Mesothelial cell of epicardium (in vitro differentiated cells): ENCODE measurements at regions not wholly inside any gene's neighbourhood (a gene's known extent, or its start where the extent isn't known, plus 50 kb on each side); places are given as distances from the start of the nearest gene placed in this dataset.
"Not testable (repeated sequence)": the region's sequence is repeated elsewhere in the genome, so short reads cannot be mapped to it uniquely, and the experiment has no call there.

Experiments
- DNase-seq, 2 experiments: peaks; one replicate each; pipeline ENCODE4 v3.0.0; 2021; ENCODE audit warnings: low spot score in 2 of 2; ENCODE audit not compliant: unreplicated experiment in 2 of 2
- H3K27ac Mint-ChIP-seq: 2 replicates; pipeline ENCODE4 v1.8.0; 2021; ENCODE audit warnings: mixed read lengths
- H3K27me3 Mint-ChIP-seq: 2 replicates; pipeline ENCODE4 v1.8.0; 2021; ENCODE audit warnings: low read depth, mixed read lengths
- H3K36me3 Mint-ChIP-seq: 2 replicates; pipeline ENCODE4 v1.8.0; 2021; ENCODE audit warnings: mixed read lengths
- H3K4me1 Mint-ChIP-seq: 2 replicates; pipeline ENCODE4 v1.8.0; 2021; ENCODE audit warnings: mixed read lengths
- H3K4me3 Mint-ChIP-seq: 2 replicates; pipeline ENCODE4 v1.8.0; 2021; ENCODE audit warnings: mild to moderate bottlenecking, moderate library complexity, mixed read lengths
- H3K9me3 Mint-ChIP-seq: 2 replicates; pipeline ENCODE4 v1.8.0; 2021; ENCODE audit warnings: mixed read lengths
- TF ChIP-seq, protein P1 (sequence below): fragments of 200-600 bp; sonication (generic); IDR thresholded peaks from one replicate; pipeline ENCODE4 v1.5.0; 2021; ENCODE audit warnings: antibody characterized with exemption; ENCODE audit not compliant: unreplicated experiment

DNA sequence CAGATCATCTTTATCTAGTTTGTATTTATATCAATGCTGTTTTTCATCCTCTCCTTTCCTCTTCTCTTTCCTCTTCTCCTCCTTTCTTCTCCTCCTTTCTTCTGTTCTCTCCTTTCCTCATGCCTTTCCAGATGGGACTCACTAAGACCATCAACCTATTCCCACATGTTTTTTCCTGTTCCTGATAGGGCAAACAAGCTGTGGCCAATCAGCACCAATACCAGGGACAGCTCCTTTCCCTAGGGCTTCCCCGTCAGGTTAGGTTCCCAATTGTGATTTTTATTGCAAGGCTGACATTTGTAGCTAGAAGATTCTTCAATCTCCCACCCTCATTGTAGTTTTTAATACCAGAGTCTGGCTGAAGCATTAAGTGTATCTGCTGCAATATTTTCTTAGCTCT lies 76.3 kb upstream of the COL8A1 start:
- no peak for DNase-seq
- no peaks in the 10 kb centered on the region for H3K4me1 Mint-ChIP-seq
- H3K36me3 Mint-ChIP-seq, result no peaks in the 10 kb centered on the region
- no peaks in the 10 kb centered on the region for H3K27me3 Mint-ChIP-seq
- no peak overlapping the region for H3K27ac Mint-ChIP-seq
- no peak overlapping the region for H3K4me3 Mint-ChIP-seq
- peaks cover 32% of the 10 kb centered on the region for H3K9me3 Mint-ChIP-seq
- TF ChIP-seq, protein P1, sequence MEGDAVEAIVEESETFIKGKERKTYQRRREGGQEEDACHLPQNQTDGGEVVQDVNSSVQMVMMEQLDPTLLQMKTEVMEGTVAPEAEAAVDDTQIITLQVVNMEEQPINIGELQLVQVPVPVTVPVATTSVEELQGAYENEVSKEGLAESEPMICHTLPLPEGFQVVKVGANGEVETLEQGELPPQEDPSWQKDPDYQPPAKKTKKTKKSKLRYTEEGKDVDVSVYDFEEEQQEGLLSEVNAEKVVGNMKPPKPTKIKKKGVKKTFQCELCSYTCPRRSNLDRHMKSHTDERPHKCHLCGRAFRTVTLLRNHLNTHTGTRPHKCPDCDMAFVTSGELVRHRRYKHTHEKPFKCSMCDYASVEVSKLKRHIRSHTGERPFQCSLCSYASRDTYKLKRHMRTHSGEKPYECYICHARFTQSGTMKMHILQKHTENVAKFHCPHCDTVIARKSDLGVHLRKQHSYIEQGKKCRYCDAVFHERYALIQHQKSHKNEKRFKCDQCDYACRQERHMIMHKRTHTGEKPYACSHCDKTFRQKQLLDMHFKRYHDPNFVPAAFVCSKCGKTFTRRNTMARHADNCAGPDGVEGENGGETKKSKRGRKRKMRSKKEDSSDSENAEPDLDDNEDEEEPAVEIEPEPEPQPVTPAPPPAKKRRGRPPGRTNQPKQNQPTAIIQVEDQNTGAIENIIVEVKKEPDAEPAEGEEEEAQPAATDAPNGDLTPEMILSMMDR, result no peak

DNA sequence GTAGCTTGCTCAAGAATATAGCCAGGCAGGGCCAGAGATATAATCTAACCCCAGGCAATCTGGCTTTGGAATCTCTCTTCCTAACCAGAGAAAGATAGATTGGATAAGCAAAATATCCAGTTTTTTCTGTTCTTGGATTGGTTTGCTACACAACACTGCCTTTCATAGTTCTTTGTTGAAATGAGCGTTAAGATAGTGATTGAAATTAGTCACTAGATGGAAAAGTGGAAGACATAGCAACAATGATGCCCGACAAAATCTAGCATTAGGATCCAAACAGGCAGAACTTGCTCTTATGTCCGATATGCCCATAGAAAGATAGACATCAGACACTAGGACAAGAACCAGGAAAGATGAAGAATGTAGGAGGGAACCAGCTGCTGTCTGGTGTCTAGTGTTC lies 77.3 kb upstream of the COL8A1 start:
- TF ChIP-seq, protein P1, result no peak
- Mint-ChIP-seq H3K4me3 (no peak overlapping the region), H3K9me3 (peaks cover 29% of the 10 kb centered on the region), H3K27ac (no peak overlapping the region), H3K27me3 (peaks cover 1% of the 10 kb centered on the region), H3K4me1 (no peaks in the 10 kb centered on the region), H3K36me3 (no peaks in the 10 kb centered on the region)
- no peak for DNase-seq

DNA sequence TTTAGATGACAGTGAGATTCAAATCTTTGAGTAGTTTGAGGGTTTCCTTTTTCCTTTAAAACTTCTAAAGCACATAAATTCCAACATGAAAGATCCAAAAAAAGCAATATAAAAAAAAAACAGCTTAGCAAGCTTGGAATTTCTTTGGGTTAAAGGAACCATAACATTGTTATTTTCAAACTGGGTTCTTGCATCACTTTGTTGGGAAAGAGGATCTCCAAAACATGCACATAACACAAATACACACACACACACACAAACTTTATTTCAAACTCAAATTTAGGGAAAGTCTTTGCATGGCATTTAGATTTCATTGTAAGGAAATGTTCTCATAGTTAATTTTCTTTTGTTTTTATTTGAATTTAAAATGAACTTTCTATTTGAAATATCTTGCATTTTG lies 79.2 kb upstream of the COL8A1 start:
- H3K27me3 Mint-ChIP-seq, result peaks cover 6% of the 10 kb centered on the region
- peaks cover 22% of the 10 kb centered on the region for H3K9me3 Mint-ChIP-seq
- no peak overlapping the region for H3K27ac Mint-ChIP-seq
- DNase-seq, result no peak
- TF ChIP-seq, protein P1, result no peak
- no peaks in the 10 kb centered on the region for H3K36me3 Mint-ChIP-seq
- H3K4me1 Mint-ChIP-seq, result no peaks in the 10 kb centered on the region
- no peak overlapping the region for H3K4me3 Mint-ChIP-seq

DNA sequence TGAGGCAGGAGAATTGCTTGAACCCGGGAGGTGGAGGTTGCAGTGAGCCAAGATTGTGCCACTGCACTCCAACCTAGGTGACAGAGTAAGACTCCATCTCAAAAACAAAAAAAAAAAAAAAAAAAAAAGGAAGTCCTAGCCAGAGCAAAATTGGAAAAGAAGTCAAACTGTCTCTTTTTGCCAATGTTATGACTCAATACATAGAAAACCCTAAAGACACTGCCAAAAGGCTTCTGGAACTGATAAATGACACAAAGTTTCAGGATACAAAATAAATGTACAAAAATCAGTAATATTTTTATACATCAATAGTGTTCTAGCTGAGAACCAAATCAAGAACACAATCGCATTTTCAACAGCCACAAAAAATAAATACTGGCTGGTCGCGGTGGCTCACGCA lies 82.5 kb upstream of the COL8A1 start:
- H3K4me3 Mint-ChIP-seq, DNase-seq, H3K36me3 Mint-ChIP-seq, H3K27ac Mint-ChIP-seq, H3K4me1 Mint-ChIP-seq, H3K27me3 Mint-ChIP-seq: not testable (repeated sequence)
- H3K9me3 Mint-ChIP-seq, result peaks cover 18% of the 10 kb centered on the region

DNA sequence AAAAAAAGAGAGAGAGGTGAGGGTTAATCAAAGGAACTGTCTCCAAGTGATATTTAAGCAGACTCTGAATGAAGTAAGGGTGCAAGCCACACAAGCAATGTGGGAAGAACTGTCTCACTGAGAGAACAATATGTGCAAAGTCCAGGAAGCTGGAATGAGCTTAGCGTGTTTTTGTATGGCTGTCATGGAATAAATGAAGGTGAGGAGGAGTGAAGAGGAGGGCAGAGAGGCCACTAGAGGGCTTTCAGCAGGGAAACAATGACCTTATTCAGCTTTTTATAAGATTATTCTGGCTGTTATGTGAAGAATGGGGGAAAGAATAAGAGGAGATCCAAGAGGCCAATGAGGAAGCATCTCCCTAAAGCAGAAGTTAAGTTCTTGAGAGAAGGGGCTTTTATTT lies 86.9 kb upstream of the COL8A1 start:
- Mint-ChIP-seq H3K27ac (no peak overlapping the region), H3K27me3 (peaks cover 8% of the 10 kb centered on the region), H3K4me3 (no peak overlapping the region), H3K9me3 (peaks cover 6% of the 10 kb centered on the region), H3K36me3 (no peaks in the 10 kb centered on the region), H3K4me1 (no peaks in the 10 kb centered on the region)
- TF ChIP-seq, protein P1, result no peak
- DNase-seq, result no peak

DNA sequence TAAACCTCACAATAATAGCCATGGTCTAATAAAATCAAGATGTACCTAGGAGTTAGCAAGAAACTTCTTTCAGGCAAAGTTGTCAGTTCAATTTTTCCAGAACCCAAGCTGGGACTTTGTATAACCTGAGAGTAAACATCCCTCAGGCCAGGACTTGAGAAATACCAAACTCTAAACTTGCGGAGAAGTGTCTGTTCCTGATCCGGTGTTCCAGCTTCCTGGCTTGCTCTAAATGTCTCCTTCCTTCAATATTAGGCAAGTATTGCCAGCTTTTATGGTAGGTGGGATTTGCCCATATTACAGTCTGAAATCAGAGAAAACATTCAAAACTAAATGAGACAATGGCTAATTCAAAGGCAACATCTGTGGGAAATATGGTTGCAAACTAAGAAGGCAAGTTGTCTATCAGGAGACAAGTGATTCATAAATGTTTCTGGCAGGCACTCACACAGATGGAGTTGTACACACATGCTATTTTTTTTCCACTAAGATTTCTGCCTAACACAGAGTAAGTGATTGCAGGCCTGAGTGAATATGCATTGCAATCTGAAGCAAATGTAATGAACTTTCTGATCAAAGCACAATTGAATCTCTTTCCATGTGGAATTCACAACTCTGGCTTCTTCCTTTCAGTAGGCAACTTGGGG lies 88.3 kb upstream of the COL8A1 start:
- H3K36me3 Mint-ChIP-seq, result no peaks in the 10 kb centered on the region
- peaks cover 4% of the 10 kb centered on the region for H3K9me3 Mint-ChIP-seq
- H3K4me3 Mint-ChIP-seq, result no peak overlapping the region

More for the DNA sequence above, 88.3 kb upstream of the COL8A1 start:
- TF ChIP-seq, protein P1, result no peak
- no peak overlapping the region for H3K27ac Mint-ChIP-seq
- no peak for DNase-seq
- H3K4me1 Mint-ChIP-seq, result peaks cover 6% of the 10 kb centered on the region
- H3K27me3 Mint-ChIP-seq, result peaks cover 5% of the 10 kb centered on the region
